ENCODE measurements at regions not wholly inside any gene's neighbourhood (a gene's known extent, or its start where the extent isn't known, plus 50 kb on each side); places are given as distances from the start of the nearest gene placed in this dataset.

DNA sequence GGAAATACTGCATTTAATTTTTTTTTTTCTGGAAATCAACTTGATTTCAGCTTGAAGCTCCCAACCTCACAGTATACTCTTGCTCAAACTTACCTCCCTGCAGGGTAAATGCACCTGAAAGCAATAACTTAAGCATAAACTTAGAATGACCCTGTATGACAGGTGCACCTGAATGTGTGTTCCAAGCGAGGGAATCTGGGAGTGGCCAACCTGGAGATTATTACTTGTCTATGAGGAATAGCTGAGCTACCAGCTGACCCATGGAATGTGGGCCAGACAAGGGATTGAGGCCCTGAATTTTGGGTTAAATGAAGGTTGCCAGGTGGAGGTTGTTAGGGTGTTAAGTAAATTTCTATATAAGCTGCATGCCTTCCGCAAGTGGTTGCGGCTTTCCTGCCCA lies 140.6 kb downstream of the OSTF1 start:
- CTCF ChIA-PET: interaction anchor here (2.6 kb wide), 1 partner anchor 9 kb away, joined by 9 read pairs; no protein-coding TSS in a partner anchor
- Histone ChIP-seq H3K27me3 (ENCODE audit: insufficient read depth, low read length, poor library complexity, severe bottlenecking) (no peaks in the 10 kb centered on the region), H3K4me1 (ENCODE audit: insufficient read depth, low read length) (no peaks in the 10 kb centered on the region), H3K4me3 (ENCODE audit: low read length) (no peak overlapping the region), H3K36me3 (ENCODE audit: insufficient read depth, low read length) (no peaks in the 10 kb centered on the region), H3K27ac (ENCODE audit: low read depth, low read length) (no peak overlapping the region), H3K9me3 (ENCODE audit: low read length) (no peaks in the 10 kb centered on the region)
- no peak for DNase-seq
- peaks cover 5 to 31% (median 18%) of the 10 kb centered on the region in 3 donors for H3K36me3 Mint-ChIP-seq
- H3K4me3 Mint-ChIP-seq: no peak overlapping the region
- H3K27ac Mint-ChIP-seq: no peak overlapping the region
- POLR2A ChIA-PET: no interaction called here
- H3K9me3 Mint-ChIP-seq: peaks cover 10 to 23% (median 16%) of the 10 kb centered on the region in 5 donors
- no peaks in the 10 kb centered on the region for H3K4me1 Mint-ChIP-seq
- peaks cover 0 to 2% of the 10 kb centered on the region in 2 donors for H3K27me3 Mint-ChIP-seq

DNA sequence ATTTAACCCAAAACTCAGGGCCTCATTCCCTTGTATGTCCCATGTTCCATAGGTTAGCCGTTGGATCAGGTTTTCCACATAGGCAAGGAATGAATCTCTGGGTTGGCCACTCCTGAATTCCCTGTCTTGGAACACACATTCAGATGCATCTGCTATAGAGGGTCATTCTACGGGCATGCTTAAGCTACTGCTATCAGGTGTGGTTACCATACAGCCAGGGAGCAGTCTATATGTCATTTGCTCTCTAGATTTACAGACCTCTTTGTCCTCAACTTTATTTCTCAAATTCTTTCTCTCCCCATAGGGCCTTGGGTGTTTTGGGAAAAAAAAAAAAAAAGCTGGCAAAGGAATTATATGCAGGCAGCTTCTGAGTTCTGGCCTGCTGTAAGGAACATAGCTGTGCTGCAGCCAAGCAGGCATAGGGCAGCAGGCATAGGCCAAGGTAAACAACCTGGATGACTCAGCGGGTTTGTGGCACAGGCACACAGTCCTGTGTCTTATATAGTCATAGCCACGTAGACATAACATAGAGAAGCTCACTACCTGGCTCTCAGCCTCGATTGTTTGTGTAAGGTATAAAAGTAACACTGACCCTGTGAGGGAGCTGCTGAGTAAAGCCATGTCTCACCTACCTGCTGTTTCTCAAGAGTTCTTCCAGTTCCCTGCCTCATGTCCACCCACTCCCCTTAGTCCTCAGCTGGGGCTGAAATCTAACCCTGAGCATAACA lies 141.5 kb downstream of the OSTF1 start:
- Histone ChIP-seq H3K27ac (ENCODE audit: low read depth, low read length) (no peak overlapping the region), H3K36me3 (ENCODE audit: insufficient read depth, low read length) (no peaks in the 10 kb centered on the region), H3K9me3 (ENCODE audit: low read length) (no peaks in the 10 kb centered on the region), H3K27me3 (ENCODE audit: insufficient read depth, low read length, poor library complexity, severe bottlenecking) (no peaks in the 10 kb centered on the region), H3K4me1 (ENCODE audit: insufficient read depth, low read length) (no peaks in the 10 kb centered on the region), H3K4me3 (ENCODE audit: low read length) (no peak overlapping the region)
- H3K9me3 Mint-ChIP-seq: peaks cover 6 to 19% (median 16%) of the 10 kb centered on the region in 5 donors
- H3K4me3 Mint-ChIP-seq: no peak overlapping the region
- no peaks in the 10 kb centered on the region for H3K4me1 Mint-ChIP-seq
- ChIA-PET POLR2A (no interaction called here), CTCF (interaction anchor here (2.6 kb wide), 1 partner anchor 8 kb away, joined by 9 read pairs; no protein-coding TSS in a partner anchor)
- H3K27me3 Mint-ChIP-seq: peaks cover 0 to 2% of the 10 kb centered on the region in 2 donors
- H3K27ac Mint-ChIP-seq: no peak overlapping the region
- H3K36me3 Mint-ChIP-seq: peaks cover 5 to 26% (median 16%) of the 10 kb centered on the region in 3 donors
- DNase-seq: no peak

DNA sequence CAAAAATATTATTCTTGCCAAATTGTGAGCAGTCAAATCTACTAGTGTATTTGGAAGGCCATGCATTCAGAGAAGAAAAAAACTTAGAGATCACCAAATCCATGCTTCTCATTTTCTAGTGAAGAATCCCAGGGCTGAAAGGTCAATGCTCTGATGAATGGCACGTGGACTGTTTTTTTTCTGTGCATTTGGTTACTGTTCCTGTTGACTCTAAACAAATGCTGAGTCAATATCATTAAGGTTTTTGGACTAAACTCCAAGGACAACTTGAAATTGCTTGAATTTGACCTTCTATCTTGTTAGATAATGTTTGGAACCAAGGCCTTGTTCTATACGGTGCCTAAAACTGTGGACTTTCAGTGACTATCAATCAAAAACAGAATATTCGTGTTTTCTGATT lies 142.2 kb downstream of the OSTF1 start:
- POLR2A ChIA-PET: no interaction called here
- CTCF ChIA-PET: interaction anchor here (2.6 kb wide), 1 partner anchor 7 kb away, joined by 9 read pairs; no protein-coding TSS in a partner anchor
- no peak overlapping the region for H3K4me3 ChIP-seq (ENCODE audit: low read length)
- H3K27me3 Mint-ChIP-seq: peaks cover 0 to 2% of the 10 kb centered on the region in 2 donors
- no peaks in the 10 kb centered on the region for H3K36me3 ChIP-seq (ENCODE audit: insufficient read depth, low read length)
- no peak for DNase-seq
- H3K4me1 Mint-ChIP-seq: no peaks in the 10 kb centered on the region
- no peaks in the 10 kb centered on the region for H3K9me3 ChIP-seq (ENCODE audit: low read length)
- peaks cover 6 to 16% (median 14%) of the 10 kb centered on the region in 5 donors for H3K9me3 Mint-ChIP-seq
- no peak overlapping the region for H3K27ac ChIP-seq (ENCODE audit: low read depth, low read length)
- H3K27me3 ChIP-seq (ENCODE audit: insufficient read depth, low read length, poor library complexity, severe bottlenecking): no peaks in the 10 kb centered on the region
- peaks cover 5 to 19% (median 15%) of the 10 kb centered on the region in 3 donors for H3K36me3 Mint-ChIP-seq
- no peak overlapping the region for H3K4me3 Mint-ChIP-seq
- H3K4me1 ChIP-seq (ENCODE audit: insufficient read depth, low read length): no peaks in the 10 kb centered on the region
- no peak overlapping the region for H3K27ac Mint-ChIP-seq

DNA sequence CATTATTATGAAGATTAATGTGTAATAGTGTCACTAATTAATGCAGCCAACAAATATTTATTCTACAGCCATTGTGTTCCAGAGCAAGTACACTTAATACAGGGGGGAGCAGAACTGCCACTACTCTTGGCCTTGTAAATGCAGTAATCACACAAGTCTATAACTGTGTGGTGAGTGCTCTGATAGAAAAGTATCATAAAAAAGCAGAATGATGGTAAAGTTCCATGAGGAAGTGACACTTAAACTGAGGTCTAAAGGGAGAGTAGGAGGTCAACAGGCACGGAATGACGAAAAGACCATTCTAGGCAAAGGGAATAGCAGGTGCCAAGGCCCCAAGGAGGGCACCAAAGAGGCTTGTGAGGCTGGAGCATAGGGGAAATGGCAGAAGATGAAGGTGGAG lies 142.9 kb downstream of the OSTF1 start:
- DNase-seq: no peak
- no peaks in the 10 kb centered on the region for H3K36me3 ChIP-seq (ENCODE audit: insufficient read depth, low read length)
- CTCF ChIA-PET: no interaction called here
- Mint-ChIP-seq H3K4me3 (no peak overlapping the region), H3K9me3 (peaks cover 2 to 14% (median 9%) of the 10 kb centered on the region in 5 donors), H3K36me3 (peaks cover 5 to 12% (median 12%) of the 10 kb centered on the region in 3 donors), H3K4me1 (no peaks in the 10 kb centered on the region), H3K27me3 (no peaks in the 10 kb centered on the region), H3K27ac (peak overlapping the region in 1 of 8 donors; percentile 83)
- H3K27ac ChIP-seq (ENCODE audit: low read depth, low read length): no peak overlapping the region
- no peaks in the 10 kb centered on the region for H3K27me3 ChIP-seq (ENCODE audit: insufficient read depth, low read length, poor library complexity, severe bottlenecking)
- POLR2A ChIA-PET: no interaction called here
- H3K4me1 ChIP-seq (ENCODE audit: insufficient read depth, low read length): no peaks in the 10 kb centered on the region
- no peaks in the 10 kb centered on the region for H3K9me3 ChIP-seq (ENCODE audit: low read length)
- no peak overlapping the region for H3K4me3 ChIP-seq (ENCODE audit: low read length)

- CTCF ChIA-PET: no interaction called here
- POLR2A ChIA-PET: no interaction called here
Observed at GRCh38 chr9:75233011-75233410, 144.7 kb downstream of the OSTF1 start.

GRCh38 chr9:75235632-75236031 lies 147.3 kb downstream of the OSTF1 start:
- H3K4me1 ChIP-seq (ENCODE audit: insufficient read depth, low read length): no peaks in the 10 kb centered on the region
- Mint-ChIP-seq H3K27ac (no peak overlapping the region), H3K4me3 (no peak overlapping the region), H3K27me3 (no peaks in the 10 kb centered on the region), H3K9me3 (peaks cover 0 to 5% (median 3%) of the 10 kb centered on the region in 5 donors), H3K4me1 (peaks cover 0 to 5% (median 4%) of the 10 kb centered on the region in 3 donors), H3K36me3 (peaks cover 0 to 5% (median 2%) of the 10 kb centered on the region in 3 donors)
- no peak overlapping the region for H3K27ac ChIP-seq (ENCODE audit: low read depth, low read length)
- POLR2A ChIA-PET: no interaction called here
- no peak for DNase-seq
- no peaks in the 10 kb centered on the region for H3K27me3 ChIP-seq (ENCODE audit: insufficient read depth, low read length, poor library complexity, severe bottlenecking)
- H3K4me3 ChIP-seq (ENCODE audit: low read length): no peak overlapping the region
- CTCF ChIA-PET: no interaction called here
- no peaks in the 10 kb centered on the region for H3K36me3 ChIP-seq (ENCODE audit: insufficient read depth, low read length)
- H3K9me3 ChIP-seq (ENCODE audit: low read length): no peaks in the 10 kb centered on the region

More at GRCh38 chr9:75233011-75233410, 144.7 kb downstream of the OSTF1 start:
- H3K9me3 Mint-ChIP-seq: peaks cover 0 to 5% (median 3%) of the 10 kb centered on the region in 5 donors
- no peak overlapping the region for H3K4me3 ChIP-seq (ENCODE audit: low read length)
- peaks cover 0 to 1% (median 0%) of the 10 kb centered on the region in 3 donors for H3K4me1 Mint-ChIP-seq
- H3K27me3 ChIP-seq (ENCODE audit: insufficient read depth, low read length, poor library complexity, severe bottlenecking): no peaks in the 10 kb centered on the region
- no peak overlapping the region for H3K27ac Mint-ChIP-seq
- H3K4me3 Mint-ChIP-seq: no peak overlapping the region
- no peaks in the 10 kb centered on the region for H3K36me3 ChIP-seq (ENCODE audit: insufficient read depth, low read length)
- no peak overlapping the region for H3K27ac ChIP-seq (ENCODE audit: low read depth, low read length)
- H3K27me3 Mint-ChIP-seq: no peaks in the 10 kb centered on the region
- peaks cover 0 to 5% (median 2%) of the 10 kb centered on the region in 3 donors for H3K36me3 Mint-ChIP-seq
- no peaks in the 10 kb centered on the region for H3K4me1 ChIP-seq (ENCODE audit: insufficient read depth, low read length)
- DNase-seq: no peak
- no peaks in the 10 kb centered on the region for H3K9me3 ChIP-seq (ENCODE audit: low read length)

GRCh38 chr9:75238311-75238976 lies 150.1 kb downstream of the OSTF1 start:
- Histone ChIP-seq H3K27ac (ENCODE audit: low read depth, low read length) (no peak overlapping the region), H3K4me1 (ENCODE audit: insufficient read depth, low read length) (no peaks in the 10 kb centered on the region), H3K27me3 (ENCODE audit: insufficient read depth, low read length, poor library complexity, severe bottlenecking) (no peaks in the 10 kb centered on the region), H3K4me3 (ENCODE audit: low read length) (no peak overlapping the region), H3K9me3 (ENCODE audit: low read length) (no peaks in the 10 kb centered on the region), H3K36me3 (ENCODE audit: insufficient read depth, low read length) (no peaks in the 10 kb centered on the region)
- Mint-ChIP-seq H3K4me1 (peaks cover 0 to 5% (median 4%) of the 10 kb centered on the region in 3 donors), H3K27ac (peak overlapping the region in 1 of 8 donors; percentile 54), H3K27me3 (no peaks in the 10 kb centered on the region), H3K4me3 (peak overlapping the region in 1 of 7 donors; percentile 45), H3K36me3 (peaks cover 0 to 3% (median 0%) of the 10 kb centered on the region in 3 donors), H3K9me3 (peaks cover 0 to 5% (median 3%) of the 10 kb centered on the region in 5 donors)
- ChIA-PET POLR2A (no interaction called here), CTCF (interaction anchor here (0.7 to 2.6 kb wide), 10 partner anchors 8 to 466 kb away, joined by 3 to 10 read pairs (median 4); no protein-coding TSS in a partner anchor)
- peak; percentile 12 to 56 (median 30) for DNase-seq

- Histone ChIP-seq H3K27ac (ENCODE audit: low read depth, low read length) (no peak overlapping the region), H3K4me3 (ENCODE audit: low read length) (no peak overlapping the region), H3K27me3 (ENCODE audit: insufficient read depth, low read length, poor library complexity, severe bottlenecking) (no peaks in the 10 kb centered on the region), H3K4me1 (ENCODE audit: insufficient read depth, low read length) (no peaks in the 10 kb centered on the region), H3K36me3 (ENCODE audit: insufficient read depth, low read length) (no peaks in the 10 kb centered on the region), H3K9me3 (ENCODE audit: low read length) (no peaks in the 10 kb centered on the region)
- POLR2A ChIA-PET: no interaction called here
- Mint-ChIP-seq H3K4me1 (peaks cover 0 to 5% (median 4%) of the 10 kb centered on the region in 3 donors), H3K27ac (no peak overlapping the region), H3K36me3 (peaks cover 0 to 1% (median 0%) of the 10 kb centered on the region in 3 donors), H3K9me3 (peaks cover 0 to 5% (median 3%) of the 10 kb centered on the region in 5 donors), H3K27me3 (no peaks in the 10 kb centered on the region), H3K4me3 (no peak overlapping the region)
- CTCF ChIA-PET: interaction anchor here (0.9 to 2.6 kb wide), 5 partner anchors 10 to 94 kb away, joined by 3 to 9 read pairs (median 4); no protein-coding TSS in a partner anchor
- no peak for DNase-seq
Observed at GRCh38 chr9:75239176-75239575, 150.9 kb downstream of the OSTF1 start.
